GM21737 (cell line): ENCODE measurements at regions not wholly inside any gene's neighbourhood (a gene's known extent, or its start where the extent isn't known, plus 50 kb on each side); places are given as distances from the start of the nearest gene placed in this dataset.

Experiments
- ATAC-seq: cut with Tn5 transposase; IDR thresholded peaks from one replicate; pipeline ENCODE4 v1.9.1; 2021; ENCODE audit warnings: mild to moderate bottlenecking, moderate library complexity; ENCODE audit not compliant: unreplicated experiment

DNA sequence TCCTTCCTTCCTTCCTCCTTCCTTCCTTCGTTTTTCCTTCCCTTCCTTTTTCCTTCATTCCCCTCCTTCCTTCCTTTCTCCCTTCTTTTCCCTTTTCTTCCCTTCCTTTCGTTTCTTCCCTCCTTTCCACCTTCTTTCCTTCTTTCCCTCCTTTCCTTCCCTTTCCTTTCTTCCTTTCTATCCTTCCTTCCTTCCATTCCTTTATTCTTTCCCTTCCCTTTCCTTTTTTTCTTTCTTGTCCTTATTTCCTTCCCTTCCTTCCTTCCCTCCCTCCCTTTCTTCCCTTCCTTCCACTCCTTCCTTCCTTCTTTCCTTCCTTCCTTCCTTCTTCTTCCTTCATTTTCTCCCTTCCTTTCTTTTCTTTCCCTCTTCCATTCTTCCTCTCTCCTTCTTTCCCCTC lies 394.6 kb downstream of the GABRB3 start:
- no peak for ATAC-seq

GRCh38 chr15:26376243-26376642 lies 396.6 kb downstream of the GABRB3 start:
- ATAC-seq: no peak

GRCh38 chr15:26374806-26375205 lies 398.1 kb downstream of the GABRB3 start:
- no peak for ATAC-seq

DNA sequence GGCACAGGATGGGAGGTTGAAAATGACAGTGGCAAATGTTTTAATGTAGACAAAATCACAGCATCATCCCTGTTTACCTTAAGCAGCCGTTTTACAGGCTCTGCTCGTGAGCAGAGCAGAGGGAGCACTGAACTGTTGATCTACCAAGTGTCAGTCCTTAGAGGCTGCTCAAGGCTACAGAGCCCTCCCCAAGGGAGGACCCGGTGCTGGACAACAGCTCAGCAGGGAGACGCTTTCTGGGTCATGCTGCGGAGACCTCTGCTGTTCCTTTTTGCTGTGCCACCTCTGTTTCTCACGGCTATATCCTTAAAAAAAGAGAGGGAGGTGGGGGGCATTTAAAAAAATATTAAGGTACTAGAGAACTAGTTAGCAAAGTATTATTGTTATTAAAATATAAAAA lies 400.2 kb downstream of the GABRB3 start:
- no peak for ATAC-seq

- no peak for ATAC-seq
These were observed 407.8 kb downstream of the GABRB3 start for GRCh38 chr15:26365077-26365476.

DNA sequence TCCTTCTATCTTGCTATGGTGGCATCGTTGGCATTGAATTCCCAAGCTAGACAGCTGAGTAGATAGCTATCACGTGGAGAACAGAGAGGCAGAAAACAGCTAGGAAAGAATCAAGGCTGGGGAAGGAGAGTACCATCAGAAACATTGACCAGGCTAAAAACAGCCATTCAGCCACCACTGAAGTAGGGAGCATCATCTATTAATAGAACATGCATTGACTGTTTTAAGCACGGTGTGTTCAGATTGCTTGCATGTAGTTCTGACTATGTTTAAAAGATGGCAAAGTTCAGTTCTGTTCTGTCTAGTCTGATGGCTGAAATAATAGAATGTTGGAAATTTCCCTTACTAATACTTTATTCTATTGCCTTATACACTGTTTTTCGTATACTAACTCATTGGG lies 413.0 kb downstream of the GABRB3 start:
- no peak for ATAC-seq

GRCh38 chr15:26358708-26359107 lies 414.2 kb downstream of the GABRB3 start:
- no peak for ATAC-seq

DNA sequence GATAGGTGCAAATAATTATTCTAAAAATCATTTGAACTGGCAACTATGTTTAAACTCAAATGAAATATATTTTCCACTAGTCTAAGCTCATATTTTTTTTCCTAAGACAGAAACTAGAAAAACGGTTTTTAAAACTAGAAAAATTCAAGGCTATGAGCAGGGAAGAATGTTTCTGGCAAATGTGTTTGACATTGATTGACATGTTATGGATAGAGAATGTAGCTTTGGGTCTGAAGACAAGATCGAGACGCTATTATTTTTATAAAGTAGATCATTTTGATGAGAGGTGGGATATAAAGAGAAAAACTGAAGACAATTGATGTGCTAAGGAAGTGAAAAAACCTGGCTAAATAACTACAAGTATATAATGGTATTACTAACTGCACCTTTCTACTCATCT lies 415.2 kb downstream of the GABRB3 start:
- ATAC-seq: no peak

GRCh38 chr15:26355472-26356074 lies 417.3 kb downstream of the GABRB3 start:
- ATAC-seq: no peak

GRCh38 chr15:26352909-26353308 lies 420.0 kb downstream of the GABRB3 start:
- ATAC-seq: no peak

- no peak for ATAC-seq
These were observed 420.5 kb downstream of the GABRB3 start for GRCh38 chr15:26352406-26352805.

DNA sequence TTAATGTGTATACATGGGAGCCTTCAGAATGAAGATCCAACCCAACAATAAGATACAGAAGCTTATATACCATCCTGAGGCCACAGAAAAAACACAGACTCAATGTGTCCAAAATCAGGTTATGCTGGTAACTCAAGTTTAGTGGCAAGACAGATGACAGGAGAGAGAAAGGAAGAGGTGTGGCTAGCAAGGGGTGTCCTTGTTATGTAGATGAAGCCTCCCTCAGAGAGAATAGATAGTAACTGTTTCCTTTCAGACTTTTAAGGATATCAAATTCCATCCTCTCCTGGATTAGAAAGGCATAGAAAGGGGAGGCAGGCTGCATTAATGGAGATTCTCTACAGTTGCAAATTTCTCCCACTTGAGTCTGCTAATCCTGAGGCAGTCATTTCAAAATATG lies 447.4 kb downstream of the GABRB3 start:
- no peak for ATAC-seq

- ATAC-seq: no peak
These were observed 449.3 kb downstream of the GABRB3 start for GRCh38 chr15:26323566-26323965.

DNA sequence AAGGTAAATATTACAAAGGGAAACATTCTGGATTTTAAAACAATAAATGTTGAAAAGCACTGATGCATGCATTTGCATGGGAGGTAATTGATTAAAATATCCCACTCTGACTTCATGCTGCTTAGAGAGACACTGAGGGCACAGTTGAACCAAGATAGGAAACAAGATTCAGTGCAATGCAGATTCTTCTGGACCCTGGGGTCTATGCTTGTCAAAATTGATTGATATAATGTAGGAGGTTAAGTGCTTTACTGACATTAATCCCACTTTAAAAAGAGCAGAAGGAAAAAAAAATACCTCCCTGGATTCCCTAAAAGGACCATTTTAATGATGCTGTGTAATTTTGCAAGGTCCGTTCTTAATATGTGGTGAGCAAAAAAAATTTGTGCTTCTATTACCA lies 454.2 kb downstream of the GABRB3 start:
- ATAC-seq: no peak

DNA sequence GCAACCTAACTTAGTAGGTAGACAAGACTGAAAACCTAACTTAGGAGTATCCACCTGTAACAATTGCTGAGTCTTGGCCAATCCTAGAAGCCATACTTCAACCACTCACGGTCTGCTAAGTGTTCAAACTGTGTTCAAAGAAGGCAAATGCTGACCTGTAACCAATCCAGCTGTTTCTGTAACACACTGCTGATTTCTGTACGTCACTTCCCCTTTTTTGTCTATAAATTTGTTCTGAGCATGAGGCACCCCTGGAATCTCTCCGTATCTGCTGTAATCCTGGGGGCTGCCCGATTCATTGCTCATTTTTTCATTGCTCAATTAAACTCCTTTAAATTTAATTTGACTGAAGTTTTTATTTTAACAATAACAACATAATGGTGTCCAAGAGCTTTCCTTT lies 451.4 kb upstream of the ATP10A start:
- ATAC-seq: no peak

- ATAC-seq: no peak
These were observed 448.6 kb upstream of the ATP10A start for GRCh38 chr15:26311710-26312236.

DNA sequence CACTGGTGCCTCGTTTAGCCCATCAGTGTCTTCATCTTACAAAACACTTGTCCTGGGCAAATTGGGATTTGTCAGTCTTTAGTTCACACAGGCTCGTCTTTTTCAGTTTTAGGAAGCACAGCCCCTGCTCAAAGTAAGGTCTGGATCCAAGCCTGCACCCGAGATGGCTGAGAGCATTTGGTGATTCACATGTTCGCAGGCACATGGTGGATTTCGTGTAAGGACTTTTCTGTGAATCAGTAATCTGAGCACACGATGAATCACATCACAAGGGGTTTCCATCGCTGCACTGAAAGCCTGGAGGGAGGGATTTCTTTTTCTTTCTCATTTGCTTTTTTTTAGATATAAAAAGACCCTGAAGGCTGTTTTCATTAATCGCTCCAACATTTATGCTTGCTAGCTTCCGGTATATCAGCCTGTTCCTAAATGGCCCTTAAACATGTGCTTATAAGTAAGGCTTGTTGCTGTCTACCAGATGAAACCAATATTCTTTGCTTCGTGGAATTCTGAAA lies 435.6 kb upstream of the ATP10A start:
- no peak for ATAC-seq

GRCh38 chr15:26298010-26298658 lies 435.0 kb upstream of the ATP10A start:
- ATAC-seq: no peak

DNA sequence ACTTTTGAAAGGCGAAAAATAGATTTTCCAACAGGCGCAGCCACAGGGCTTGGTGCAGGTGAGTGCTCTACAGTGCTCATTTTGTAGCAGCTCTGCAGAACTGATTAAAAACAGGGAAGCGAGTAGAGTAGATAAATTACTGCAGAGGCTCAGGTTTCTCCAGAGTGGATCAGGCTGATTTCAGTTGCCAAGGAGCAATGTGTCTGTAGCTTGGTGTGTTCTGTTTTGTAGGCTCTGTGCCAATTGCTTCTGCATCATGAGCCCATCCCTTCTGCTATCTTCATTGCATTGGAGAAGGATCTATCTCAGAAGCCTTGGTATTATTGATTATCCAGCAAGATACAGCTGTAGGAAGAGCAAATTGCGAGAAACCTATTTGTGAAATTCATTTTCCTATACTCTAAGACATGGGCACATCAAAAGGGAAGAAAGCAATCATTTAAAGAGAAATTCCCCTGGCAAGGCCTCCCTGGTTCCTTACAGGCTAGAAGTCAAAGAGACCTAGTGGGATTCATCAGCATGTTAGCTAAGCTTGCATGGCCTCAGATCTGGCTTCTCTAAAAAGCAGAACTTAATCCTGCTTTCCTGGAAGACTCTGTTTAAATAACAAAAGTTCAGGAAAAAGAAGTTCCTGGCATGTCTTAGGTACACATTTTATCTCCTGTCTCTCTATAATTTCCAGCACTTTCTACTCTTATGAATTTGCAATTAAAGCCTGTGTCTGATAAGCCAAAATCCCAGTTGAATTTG lies 432.4 kb upstream of the ATP10A start:
- no peak for ATAC-seq

DNA sequence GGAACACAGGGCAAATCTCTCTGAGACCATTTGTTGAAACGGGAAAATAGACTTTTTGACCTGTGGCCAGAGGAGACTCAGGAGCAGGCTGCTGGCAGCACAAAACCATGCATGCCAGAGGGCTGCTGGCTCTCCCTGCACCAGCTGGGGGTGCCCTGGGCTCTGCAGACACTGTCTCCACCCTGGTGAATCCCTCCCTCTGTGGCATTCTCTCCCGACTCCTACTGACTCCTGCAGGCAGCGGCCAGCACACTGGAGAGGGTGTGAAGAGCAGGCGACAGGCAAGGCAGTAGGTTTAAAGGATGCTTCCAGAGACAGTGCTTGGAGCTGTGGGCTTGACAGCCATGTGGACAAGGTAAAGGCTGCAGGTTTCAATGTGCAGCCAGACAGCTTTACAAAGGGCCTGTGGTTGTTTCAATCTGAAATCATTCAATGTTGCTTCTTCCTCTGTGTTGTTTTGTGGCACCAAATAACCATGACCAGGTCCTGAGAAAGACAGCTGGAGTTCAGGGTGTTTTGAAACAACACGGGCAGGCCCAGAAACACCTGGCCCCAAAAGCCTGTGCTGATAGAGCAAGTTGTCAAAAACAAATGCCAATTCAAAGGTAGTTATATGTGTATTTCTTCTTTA lies 431.0 kb upstream of the ATP10A start:
- ATAC-seq: no peak

DNA sequence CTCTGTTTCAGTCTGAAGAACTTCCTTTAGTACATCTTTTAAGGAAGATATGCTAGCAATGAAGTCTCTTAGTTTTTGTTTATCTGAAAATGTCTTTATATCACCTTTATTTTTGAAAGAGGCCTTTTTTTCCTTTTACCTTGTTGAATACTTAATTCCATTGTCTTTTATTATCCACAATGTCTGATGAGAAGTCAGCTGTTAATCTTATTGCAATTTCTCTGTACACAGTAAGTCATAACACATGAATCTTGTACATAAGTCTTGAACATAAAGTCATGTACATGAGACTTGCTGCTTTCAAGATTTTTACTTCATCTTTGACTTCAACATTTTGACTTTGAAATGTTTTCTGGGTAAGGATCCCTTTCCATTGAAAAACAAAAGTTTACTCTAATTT lies 424.3 kb upstream of the ATP10A start:
- no peak for ATAC-seq
